GM18520 (cell line): ENCODE measurements at regions not wholly inside any gene's neighbourhood (a gene's known extent, or its start where the extent isn't known, plus 50 kb on each side); places are given as distances from the start of the nearest gene placed in this dataset.

Source experiments
- ATAC-seq: cut with Tn5 transposase; IDR thresholded peaks from one replicate; pipeline ENCODE4 v1.9.1; 2021; ENCODE audit not compliant: unreplicated experiment

DNA sequence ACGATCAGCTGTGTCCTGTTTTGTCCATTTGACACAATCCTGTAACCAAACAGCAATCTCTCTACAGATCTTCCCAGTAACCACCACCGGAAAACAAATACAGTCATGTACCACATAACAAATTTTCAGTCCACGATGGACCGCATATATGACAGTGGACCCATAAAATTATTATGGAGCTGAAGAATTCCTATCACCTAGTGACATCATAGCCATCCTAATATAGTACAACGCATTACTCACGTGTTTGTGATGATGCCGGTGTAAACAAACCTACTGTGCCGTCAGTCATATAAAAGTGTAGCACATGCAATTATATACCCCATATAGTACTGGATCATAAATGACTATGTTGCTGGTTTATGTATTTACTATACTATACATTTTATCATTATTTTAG lies 133.7 kb upstream of the EDNRA start:
- ATAC-seq, result no peak

DNA sequence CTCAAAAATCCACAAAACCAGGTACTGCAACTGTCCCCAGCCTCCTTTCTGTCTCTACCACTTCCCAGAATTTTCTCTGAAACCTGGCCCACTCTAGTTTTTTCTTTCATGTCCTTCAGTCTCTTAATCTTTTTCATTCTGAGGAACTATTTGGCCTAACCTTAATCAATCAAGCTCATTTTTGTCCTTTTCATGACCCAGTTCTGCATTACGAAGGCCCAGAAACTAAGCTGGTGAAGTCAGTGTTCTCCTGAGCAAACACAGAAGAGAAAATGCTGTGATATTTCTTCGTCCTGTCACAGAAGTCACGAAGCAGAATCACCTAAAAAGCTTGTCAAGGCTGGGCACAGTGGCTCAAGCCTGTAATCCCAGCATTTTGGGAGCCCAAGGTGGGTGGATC lies 131.7 kb upstream of the EDNRA start:
- no peak for ATAC-seq

DNA sequence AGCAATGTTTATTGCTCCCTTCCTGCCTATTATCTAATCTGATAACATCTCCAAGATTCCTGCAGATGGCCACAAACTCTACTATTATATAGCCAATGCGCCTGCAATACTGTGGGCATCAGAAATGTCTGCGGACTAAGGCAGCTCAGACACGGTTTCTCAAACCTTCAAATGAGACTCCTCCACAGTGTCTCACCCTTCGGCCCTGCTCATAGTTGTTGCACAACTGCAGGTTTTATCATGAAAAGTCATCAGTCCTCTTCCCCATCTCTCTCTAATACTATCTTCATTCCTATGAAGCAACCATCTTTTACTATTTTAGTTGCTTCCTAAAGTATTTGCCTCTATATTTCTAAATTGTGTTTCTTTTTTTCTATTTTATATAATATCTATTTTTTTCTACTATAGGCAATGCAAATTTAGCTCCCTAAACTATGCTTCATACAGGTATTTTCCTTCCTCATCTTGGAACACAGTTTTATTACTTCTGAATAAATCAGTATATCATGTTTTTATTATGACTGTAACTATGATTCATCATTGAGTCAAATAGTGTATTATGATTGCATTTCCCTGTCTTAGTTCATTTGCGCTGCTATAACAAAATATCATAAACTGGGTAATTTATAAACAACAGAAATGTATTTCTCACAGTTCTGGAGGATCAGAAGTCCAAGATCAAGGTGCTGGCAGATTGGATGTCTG lies 129.7 kb upstream of the EDNRA start:
- ATAC-seq, result no peak

DNA sequence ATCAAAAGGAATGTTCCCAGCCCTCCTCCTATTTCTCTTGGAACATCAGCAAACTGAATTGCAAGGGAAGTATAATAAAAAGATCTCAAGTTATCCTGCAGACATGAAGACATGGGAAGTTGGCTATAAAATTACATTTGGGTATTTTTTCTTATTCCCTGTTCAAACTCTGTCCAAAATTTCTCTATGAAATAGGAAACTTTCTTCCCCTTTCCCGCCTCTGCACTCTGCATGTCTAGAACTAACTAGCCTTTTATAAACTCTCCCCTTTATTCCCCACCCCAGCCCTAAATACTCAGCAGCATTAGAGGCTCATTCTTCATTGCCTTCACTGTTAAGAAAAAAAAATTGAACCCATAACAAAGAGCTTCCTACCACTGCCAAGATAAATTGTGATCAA lies 126.7 kb upstream of the EDNRA start:
- ATAC-seq, result no peak

DNA sequence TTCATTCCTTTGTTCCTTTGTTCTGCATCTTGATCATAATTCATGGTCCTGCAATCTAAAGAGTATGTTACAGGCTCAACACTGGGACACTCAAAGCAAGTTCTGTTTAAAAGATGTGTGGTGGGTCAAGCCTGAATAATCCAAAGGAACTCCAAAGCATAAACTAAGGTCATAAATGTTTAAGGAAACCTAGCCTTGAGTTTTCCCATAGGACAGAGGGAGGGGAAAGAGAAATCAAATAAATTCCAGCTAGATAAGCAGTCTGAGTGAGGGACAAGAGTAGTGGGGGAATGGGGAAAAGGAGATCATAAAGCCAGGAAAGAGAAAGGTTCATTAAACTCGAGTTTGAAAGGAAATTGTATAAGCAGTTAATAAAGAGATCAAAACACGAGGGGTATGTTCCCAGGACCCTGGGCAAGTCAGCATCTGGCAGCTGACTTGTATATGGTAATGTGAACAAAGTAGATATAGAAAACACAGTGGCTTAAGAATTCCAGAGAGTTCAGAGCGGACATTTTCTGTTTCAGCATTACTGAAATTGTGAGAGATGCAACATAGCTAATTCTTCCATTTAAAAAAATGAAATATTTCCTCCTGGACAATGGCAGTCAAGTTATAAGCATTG lies 125.8 kb upstream of the EDNRA start:
- ATAC-seq, result no peak

DNA sequence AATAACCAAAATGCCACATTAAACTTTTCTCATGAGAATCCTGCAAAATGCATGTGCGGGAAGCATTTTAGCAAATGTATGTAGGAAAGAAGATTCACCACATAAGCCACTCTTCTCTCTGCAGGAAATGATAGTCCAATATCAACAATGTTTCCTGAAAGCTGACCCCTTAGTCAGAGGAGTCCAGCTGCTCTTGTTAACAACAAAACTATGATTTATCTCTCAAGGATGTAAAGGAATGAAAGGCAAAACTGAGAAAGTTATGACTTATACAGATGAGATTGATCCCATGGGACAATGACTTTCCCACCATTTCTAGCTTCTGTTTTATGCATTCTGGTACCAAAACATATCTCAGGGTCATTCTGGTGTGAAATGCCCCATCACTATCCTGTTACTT lies 125.0 kb upstream of the EDNRA start:
- ATAC-seq, result no peak

DNA sequence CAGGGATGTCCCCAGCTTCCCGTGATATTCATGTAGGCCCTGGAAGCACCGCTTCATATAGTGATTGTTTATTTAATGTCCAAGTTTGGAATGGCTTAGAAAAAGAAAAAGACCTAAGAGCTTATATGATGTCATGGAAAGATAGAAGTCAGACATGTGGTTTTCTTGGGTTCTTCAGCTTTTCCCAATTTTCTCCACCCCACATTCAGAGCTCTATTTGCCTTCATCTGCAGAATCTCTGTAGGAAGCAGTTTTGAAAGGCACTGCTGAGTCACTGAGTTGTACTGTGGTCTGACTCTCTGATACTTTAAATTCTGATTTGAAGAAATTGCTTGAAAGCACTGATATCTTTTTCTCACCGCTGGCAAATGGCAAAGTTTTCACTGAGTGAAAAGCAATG lies 120.6 kb upstream of the EDNRA start:
- no peak for ATAC-seq

DNA sequence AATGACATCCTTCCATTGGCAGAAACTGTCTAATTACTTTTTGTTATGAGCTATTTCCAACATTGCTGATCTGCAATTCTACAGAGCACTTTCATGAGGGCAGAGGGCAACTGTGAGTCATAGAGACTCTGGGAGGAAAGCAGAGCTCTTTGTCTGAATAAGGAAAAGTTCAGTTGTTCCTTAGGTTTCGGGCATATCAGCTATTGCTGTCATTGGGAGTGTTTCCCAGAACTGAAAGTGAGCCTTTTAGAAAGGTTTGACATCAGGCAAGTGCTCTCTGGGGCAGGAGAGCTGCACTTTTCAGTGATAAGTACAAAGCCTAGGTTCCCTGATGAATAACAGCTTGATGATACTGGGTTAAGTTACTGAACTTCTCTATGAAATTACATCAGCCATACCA lies 119.2 kb upstream of the EDNRA start:
- no peak for ATAC-seq

DNA sequence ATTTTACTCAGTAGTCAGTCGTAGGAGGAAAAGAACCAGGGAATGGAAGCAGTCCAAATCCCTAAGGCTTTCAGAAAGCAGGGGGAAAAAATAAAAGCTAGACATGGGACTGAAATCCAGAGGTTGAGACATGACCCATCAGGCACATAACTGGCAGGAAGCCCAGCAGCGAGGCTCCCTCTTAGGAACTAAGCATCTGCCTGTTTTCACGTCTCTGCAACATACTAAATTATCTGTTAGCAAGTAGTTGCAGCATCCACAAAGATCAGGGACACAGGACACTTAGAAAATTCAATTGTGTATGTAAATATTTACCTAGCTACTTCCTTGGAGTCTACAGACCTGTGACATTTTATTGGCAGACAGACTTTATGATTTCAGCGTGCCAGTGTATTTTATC lies 118.0 kb upstream of the EDNRA start:
- ATAC-seq, result no peak

DNA sequence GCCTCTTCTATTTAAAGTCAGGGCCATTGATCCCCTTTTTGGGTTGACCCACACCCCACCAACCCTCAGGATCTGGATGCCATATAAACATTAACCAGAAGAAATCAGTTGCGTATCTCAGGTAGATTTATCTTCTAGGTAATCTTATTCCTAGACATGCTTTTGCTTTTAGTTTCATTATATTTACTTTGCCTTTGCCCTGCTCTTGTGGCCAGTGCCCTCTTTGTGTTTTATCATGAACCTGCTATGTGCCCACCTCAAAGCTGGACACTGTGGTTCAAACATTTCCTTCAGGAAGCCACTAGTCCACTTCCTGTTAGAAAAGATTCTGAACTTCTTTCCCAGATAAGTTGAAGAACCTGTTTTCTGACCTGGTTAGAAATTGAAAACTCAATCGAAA lies 117.4 kb upstream of the EDNRA start:
- no peak for ATAC-seq

DNA sequence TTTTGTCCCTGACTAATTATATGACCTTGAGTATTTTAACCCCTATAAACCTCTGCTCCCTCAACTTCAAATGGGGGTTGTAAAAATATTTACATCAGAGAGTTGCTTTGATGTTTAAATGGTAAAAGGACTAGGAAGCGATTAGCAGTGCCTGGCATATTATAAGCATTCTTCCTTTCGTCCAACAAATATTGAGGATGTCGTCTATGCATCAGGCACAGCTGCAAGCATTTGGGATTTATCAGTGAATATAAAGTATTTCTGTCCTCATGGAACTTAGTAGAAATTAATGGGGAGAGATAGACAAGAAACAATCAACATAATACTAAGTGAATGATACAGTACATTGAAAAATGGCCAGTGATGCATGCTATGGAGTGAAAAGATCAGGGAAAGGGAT lies 115.5 kb upstream of the EDNRA start:
- ATAC-seq, result no peak

DNA sequence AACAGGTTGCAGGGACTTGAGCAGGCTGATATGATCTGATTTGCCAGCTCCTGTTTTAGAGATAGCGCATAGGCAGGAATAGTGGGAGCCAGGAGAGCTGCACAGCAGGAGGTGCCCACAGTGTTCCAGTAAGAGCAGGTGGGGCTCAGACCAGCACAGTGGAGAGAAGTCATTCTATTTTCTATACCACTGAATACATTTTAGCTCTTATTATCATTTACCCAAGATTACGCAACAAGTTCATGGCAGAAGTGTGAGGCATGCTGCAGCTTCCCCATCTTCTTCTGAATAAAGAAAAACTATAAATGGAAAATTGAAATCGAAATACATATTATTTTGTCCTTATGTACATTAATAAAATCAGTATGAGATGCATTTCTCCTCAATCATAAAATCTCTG lies 114.7 kb upstream of the EDNRA start:
- ATAC-seq, result no peak

DNA sequence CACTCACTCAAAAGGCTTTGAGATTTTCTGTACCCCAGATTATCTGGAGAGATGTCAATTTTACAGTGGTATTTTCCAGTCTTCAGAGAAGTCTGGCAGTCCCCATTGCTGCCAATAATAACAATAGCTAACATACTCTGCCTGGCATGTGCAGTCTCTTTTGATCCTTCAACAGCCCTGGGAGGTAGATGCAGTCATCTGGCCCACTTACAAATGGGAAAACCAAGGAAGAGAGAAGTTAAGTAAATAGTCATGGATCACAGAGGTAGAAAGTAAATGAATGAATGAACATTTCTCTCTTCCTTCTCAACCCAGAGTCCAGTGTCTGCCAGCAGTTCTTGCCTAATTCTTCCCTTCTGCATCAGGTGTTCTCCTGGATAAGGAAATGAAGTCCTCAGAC lies 113.0 kb upstream of the EDNRA start:
- ATAC-seq, result no peak

DNA sequence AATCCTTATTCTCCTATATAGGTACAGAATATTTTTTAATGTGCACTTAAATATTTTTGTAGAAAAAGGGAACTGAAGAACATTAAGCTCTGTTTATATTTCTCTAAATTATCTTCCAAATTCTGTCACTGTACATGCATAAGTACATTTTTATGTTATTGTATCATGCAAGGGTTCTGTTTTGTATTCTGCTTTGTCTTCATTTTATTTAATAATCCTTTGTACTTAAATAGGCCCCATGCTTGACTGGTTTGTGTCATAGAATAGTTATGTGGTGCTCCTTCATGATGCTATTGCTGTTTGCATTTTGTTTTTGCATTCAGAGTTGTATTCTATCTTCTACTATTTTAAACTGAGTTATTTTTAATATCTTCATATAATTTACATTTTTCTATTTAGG lies 111.9 kb upstream of the EDNRA start:
- no peak for ATAC-seq

DNA sequence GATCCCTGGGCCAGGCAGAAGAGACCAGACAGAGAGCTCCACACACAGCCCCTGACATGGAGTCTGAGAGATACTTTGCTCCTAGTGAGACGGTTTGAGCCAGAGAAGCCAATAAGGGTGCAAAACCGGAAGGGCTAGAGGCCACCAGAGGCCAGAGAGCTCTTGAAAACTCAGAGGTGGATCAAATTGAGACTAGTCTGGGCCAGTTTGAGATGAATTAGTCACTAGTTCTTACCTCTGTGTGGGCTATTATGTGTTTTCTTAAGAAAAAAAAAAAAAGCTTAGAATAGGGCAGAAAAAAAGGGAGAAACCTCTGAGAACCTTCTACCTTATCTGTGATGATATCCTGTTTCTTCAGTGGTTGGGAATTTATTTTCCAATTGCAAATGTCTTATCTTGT lies 110.4 kb upstream of the EDNRA start:
- no peak for ATAC-seq

DNA sequence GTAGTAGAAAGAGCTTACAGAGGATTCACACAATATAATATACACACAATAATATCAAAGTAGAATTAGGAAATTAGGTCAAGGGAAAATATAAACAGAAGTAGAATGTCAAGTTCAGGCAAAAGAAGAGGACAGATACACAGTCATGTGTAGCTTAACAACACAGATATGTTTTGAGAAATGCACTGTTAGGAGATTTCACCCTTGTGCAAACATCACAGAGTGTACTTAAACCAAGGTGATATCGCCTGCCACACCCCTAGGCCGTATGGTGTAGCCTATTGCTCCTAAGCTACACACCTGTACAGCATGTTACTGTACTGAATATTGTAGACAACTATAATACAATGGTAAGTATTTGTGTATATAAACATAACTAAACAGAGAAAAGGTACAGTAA lies 110.0 kb upstream of the EDNRA start:
- no peak for ATAC-seq

DNA sequence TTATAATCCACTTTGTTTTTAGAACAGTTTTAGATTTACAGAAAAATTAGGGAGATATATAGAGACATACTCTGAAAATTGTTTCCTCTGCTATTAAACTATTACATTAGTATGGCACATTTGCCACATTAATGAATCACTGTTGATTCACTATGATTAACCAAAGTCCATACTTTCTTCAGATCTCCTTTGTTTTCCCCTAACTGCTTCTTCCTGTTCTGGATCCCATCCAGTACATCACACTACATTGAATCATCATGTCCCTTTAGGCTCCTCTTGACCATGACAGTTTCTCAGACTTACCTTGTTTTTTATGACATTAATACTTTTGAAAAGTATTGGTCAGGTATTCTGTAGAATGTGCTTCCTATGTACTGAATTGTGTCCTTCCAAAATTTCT lies 109.2 kb upstream of the EDNRA start:
- no peak for ATAC-seq

DNA sequence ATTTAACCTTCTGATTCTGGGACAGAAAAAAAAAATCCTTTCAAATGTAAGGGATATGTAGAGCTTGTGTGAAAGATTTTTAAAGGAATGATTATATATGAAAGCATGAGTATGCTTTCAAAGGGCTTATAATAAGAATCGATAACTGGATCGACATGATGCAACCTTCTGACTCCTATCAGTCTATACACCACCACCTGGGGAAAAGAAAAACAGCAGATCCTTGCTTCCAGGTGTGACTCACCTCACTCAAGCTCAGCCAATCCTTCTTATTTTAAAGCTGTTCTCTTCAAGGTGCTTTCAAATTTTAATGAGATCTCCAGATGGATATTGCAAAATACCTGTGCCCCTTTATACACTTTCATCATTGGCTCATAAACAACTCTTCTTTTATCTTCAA lies 102.1 kb upstream of the EDNRA start:
- no peak for ATAC-seq

DNA sequence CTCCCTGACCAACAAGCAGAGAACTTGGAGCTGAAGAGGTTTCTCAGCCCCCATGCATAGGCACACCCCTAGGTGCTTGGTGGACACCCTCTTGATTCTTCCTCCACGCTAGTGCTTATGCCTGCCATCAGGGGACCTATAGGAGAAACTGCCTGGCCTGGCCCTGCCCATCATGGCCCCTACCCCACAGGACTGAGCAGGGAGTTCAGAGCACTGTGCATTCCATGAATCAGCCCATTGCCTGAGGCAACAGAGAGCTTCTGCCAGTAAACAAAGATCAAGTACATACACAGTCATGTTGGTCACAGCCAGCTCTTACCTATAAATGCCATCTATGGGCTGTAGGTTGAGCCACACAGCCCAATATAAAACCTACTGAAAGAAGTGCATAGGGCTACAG lies 99.1 kb upstream of the EDNRA start:
- ATAC-seq, result no peak

DNA sequence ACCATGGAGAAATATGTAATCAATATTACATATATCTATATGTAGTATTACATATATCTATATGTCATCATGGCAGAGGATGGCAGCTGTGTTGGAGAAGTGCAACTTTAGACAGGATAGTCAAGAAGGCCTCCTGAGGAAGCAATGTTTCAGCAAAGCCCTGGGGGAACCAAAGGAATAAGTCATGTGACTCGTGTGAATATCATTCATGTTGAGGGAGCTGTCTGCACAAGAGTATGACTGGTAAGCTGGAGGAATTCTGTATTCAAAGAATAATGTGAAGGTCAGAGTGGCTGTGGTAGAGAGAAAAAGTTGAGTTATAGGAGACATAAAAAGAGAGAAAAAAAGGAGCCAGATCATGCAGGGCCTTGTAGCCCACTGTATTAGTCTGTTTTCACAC lies 92.9 kb upstream of the EDNRA start:
- no peak for ATAC-seq

DNA sequence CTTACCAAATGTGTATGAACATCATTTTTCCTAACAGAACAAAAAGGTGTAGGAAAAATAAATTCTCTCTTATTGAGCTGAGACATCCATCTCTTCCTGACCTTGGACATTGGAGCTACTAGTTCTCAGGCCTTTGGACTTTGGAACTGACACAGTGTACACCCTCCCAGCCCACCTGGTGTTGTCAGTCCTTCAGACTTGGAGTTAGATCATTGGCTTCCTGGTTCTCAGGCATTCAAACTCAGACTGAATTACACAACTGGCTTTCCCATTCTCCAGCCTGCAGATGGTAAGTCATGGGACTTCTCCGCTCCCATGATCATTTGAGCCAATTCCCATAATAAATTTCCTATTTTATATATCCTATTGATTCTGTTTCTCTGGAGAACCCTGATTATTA lies 84.8 kb upstream of the EDNRA start:
- ATAC-seq, result no peak

DNA sequence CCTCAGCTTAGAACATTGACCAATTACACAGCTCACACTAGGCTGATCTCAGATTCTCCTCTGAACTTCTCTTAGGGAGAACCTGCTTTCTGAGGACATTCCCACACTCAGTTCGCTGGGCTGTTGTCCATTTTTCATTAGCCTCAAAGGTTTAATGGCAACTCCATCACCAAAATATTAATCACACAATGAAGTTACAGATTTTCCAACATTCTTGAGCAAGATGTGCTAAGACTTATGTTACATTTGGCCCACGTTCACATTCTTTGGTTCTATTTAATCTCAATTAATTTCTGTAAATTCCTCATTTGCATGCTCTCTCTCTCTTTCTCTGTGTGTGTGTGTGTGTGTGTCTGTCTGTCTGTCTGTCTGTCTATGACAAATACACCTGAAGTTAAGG lies 82.3 kb upstream of the EDNRA start:
- ATAC-seq, result no peak

DNA sequence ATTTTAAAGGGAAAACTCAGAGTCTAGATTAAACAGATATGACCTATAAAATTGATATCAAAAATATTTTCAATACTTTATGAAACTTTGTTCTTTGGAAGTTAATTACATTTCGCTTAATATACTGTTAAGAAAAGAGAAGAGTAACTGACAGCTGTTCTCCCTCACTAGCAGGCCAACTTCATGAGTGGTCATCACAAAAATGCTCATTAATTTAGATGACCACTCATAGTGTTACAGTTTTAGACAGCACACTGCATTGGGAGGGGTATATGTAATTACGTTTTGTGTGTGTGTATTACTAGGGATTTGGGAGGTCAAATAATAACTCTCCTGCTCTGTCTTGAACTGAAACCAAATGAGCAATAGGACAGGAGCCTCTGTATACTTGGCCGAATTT lies 80.2 kb upstream of the EDNRA start:
- ATAC-seq, result no peak
